ENCODE measurements at regions not wholly inside any gene's neighbourhood (a gene's known extent, or its start where the extent isn't known, plus 50 kb on each side); places are given as distances from the start of the nearest gene placed in this dataset.

- intact Hi-C loops (cut with DNase I) = no loop called here
- ATAC-seq (peak; percentile 43), DNase-seq (ENCODE audit: low spot score) (peak; percentile 35)
Observed at GRCh38 chr11:69376155-69377028, 82.4 kb downstream of the MYEOV start.

DNA sequence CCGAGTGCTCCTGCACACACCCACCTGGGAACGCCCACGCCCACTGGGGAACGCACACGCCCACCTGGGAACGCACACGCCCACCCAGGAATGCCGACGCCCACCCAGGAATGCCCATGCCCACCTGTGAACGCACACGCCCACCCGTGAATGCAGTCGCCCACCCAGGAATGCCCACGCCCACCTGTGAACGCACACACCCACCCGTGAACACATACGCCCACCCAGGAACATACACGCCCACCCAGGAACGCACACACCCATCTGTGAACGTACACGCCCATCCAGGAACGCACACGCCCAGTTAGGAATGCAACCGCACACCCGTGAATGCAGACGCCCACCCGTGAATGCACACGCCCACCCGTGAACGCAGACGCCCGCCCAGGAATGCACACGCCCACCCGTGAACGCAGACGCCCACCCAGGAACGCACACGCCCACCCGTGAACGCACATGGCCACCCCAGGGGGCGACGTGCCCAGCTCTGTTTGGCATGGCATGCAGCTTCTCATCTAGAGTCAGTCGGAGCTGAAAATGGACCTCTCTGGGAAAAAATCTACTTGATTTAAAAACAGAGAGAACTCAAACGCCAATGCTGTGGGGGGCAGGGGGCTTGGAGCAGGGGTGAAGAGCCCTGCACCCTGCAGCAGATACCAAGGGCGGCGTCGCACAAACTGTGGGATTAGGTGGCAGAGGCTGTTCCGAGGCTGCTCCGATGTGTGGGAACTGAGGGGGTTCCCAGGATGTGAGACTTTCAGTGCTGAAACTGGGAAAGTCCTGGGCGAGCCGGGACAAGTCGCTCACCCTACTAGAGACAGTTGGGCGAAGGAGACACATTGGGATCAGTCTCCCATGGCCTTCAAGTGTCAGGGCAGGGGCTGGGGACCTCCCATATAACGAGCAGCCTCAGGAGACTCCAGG, 83.3 kb downstream of the MYEOV start:
- DNase-seq (ENCODE audit: low spot score) = peak; percentile 55
- peak; percentile 73 for ATAC-seq
- intact Hi-C loops (cut with DNase I) = no loop called here

- DNase-seq (ENCODE audit: low spot score) (no peak), ATAC-seq (no peak)
- intact Hi-C loops (cut with DNase I) = no loop called here
Observed at GRCh38 chr11:69377953-69378302, 84.0 kb downstream of the MYEOV start.

GRCh38 chr11:69378303-69379141, 84.6 kb downstream of the MYEOV start:
- intact Hi-C loops (cut with DNase I) = no loop called here
- ATAC-seq (no peak), DNase-seq (ENCODE audit: low spot score) (peak; percentile 54)

GRCh38 chr11:69380451-69380901, 86.5 kb downstream of the MYEOV start:
- no peak for ATAC-seq
- intact Hi-C loops (cut with DNase I) = no loop called here
- peak; percentile 51 for DNase-seq (ENCODE audit: low spot score)

DNA sequence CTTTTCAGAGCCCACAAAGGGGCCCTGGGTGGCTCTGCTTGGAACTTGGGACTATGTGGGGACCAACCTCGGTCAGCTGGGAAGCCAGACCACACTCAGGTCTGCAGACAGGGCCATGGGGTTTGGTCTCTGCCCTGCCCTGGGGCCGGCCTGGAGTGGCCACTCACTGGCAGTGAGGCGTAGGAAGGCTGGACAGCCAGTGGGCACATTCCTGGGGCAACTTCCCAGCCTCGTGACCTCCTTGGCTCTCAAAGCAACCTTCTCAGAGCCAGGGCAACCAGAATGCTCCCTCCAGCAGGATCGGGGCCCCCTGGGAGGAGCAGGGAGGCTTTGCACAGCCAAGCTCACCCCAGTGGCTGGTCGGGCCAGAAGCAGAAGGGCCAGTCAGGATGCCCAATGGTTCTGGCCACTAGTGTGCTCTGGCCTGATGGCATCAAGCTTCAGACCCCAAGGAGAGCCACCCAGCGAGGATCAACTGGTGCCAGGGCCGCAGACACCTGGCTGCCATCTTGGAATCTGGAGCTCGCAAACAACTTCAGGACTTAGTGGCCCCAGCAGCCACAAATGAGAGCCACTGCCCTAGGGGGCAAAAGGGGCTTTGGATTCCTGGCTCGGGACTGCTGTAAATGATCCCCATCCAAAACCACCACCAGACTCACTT, 87.1 kb downstream of the MYEOV start:
- peak; percentile 57 for DNase-seq (ENCODE audit: low spot score)
- intact Hi-C loops (cut with DNase I) = no loop called here
- peak; percentile 22 for ATAC-seq

GRCh38 chr11:69381681-69382130, 87.8 kb downstream of the MYEOV start:
- ATAC-seq (no peak), DNase-seq (ENCODE audit: low spot score) (peak; percentile 51)
- intact Hi-C loops (cut with DNase I) = no loop called here

DNA sequence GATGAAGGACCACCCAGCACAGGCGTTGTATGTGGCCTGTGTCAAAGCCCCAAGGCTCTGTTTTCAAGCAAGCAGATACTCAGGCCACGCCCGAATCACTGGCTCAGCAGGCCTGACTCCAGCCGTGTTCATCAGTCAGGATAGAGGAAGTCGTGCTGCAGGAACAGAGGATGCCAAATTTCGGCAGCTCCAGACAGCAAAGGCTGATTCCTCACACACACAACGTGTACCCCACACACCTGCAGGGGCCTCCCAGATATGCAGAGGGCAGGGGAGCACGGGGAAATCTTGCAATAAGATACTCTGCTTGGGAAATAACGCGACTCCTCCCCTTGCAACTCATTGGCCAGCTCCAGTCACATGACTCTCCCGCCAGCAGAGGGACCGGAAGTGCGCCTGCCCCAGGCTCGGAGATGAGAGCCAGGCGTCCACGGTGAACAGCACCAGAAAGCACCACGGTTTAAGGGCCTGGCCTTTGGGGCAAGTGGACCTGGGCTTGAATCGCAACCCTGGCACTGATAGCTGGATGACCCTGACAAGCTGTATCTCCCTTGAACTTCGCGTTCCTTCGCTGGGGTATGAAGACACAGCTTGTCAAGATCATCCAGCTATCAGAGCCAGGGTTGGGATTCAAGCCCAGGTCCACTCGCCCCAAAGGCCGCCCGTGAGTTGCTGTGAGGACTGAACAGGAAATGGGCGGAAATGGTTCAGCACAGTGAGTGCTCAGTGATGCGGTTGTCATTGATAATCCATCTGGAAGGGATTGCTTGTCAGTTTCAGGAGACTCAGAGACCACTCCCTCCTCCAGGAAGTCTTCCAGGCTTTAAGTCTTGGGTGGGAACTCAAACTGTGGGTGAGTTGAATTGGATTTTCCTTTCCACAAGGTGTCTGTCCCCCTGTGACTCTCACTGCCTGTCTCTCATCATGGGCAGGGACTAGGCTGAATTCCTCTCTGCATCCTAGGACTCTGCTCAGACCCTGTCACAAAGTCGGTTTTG, 88.5 kb downstream of the MYEOV start:
- intact Hi-C loops (cut with DNase I) = no loop called here
- ATAC-seq (peak; percentile 43), DNase-seq (ENCODE audit: low spot score) (peak; percentile 67)

GRCh38 chr11:69383372-69384250, 89.7 kb downstream of the MYEOV start:
- DNase-seq (ENCODE audit: low spot score) (peak; percentile 43), ATAC-seq (no peak)
- intact Hi-C loops (cut with DNase I) = no loop called here

- ATAC-seq (no peak), DNase-seq (ENCODE audit: low spot score) (peak; percentile 58)
- intact Hi-C loops (cut with DNase I) = no loop called here
Observed at GRCh38 chr11:69384251-69385143, 90.5 kb downstream of the MYEOV start.

DNA sequence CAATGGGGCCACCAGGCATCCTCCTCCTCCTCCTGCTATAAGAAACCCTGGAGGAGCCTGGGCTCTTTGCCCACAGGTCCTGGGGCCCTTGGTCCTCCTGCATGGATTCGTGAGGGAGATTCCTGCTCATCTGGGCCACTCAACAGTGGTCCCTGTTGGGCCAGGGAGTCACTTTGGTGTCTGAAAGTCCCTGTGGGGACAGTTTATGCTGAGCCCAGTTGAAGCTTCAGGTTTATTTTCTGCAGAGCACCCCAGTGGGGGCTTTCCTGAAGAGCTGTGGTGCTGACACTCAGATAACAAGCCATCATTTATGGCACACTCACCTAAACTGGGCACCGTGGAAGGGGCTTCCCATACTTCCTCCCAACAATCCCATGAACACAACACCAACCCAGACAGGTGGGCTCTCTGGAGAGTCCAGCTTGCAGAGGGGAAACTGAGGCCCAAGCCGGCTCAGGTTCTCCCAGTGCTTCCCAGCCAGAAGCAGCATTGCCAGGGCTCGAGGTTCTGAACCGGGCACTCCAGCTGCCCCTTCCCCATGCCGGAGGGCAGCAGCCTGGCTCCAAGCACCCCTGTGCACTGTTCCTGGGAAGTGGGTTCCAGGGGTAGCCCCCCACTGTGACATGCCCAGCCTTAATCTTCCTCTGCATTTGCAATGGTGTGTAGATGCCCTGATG, 91.3 kb downstream of the MYEOV start:
- DNase-seq (ENCODE audit: low spot score) (no peak), ATAC-seq (no peak)
- intact Hi-C loops (cut with DNase I) = no loop called here

- no peak for ATAC-seq
- intact Hi-C loops (cut with DNase I) = no loop called here
- DNase-seq (ENCODE audit: low spot score) = no peak
Observed at GRCh38 chr11:69385832-69386427, 92.0 kb downstream of the MYEOV start.

DNA sequence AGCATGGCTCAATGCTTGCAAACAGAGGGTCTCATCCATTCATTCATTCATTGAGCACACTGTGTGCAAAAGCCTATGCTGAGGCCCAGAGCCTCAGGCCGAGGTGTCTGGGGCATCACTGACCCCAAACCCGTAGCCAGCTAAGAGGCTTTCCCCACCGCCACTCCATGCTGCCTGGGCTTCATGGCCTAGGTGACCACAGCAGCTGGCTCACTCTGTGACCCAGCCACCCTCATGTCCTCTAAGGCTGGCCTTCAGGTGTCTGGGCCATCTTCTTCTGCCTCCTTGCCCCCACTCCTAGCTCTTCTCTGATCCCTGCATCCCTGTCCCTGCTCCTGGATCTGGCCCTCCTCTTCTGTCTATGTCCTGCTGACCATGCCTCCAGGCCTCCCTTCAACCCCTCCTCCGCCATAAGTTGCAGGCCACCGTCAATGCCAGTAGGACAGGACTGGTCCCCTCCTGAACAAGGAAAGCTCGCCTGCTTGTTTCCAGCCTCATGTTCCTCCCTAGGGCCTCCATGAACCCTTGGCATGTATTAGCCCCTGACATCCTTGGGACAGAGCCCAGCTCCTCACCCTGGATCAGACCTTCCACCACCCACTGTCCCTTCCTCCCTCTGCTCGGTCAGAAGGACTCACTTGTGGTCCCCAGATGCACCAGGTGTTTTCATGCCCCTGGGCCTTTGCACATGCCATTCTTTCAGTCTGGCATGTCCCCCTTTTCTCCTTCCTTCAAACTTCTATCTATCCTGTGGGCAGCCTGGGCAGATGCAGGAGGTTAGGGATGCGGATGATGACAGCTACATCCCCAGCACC, 92.8 kb downstream of the MYEOV start:
- no peak for ATAC-seq
- intact Hi-C loops (cut with DNase I) = no loop called here
- no peak for DNase-seq (ENCODE audit: low spot score)

DNA sequence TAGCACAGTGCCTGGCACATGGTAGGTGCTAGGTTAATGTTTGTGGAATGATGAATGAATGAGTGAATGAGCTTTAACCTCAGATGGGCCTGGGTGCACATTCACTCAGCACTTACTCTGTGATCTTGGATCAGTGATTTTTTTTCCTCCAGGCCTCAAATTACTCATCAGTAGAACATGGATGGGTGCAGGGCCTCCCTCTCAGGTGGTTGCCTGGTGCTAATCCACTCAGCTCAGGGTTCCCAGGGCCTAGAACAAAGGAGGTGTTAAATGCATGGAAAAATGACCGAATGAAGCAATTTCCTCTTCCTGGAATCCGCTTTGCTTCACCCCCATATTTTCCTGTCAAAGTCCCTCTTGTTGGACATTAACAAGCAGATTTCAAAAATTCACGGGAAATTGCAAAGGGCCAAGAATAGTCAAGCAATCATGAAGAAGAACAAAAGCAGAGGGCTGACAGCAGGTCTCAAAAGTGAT, 93.5 kb downstream of the MYEOV start:
- intact Hi-C loops (cut with DNase I) = no loop called here
- ATAC-seq = no peak

More for the DNA sequence above, 93.5 kb downstream of the MYEOV start:
- no peak for DNase-seq (ENCODE audit: low spot score)
